SK-N-SH treated with all-trans-retinoic acid at 6 μM for 48 hours (cell line): ENCODE measurements at regions not wholly inside any gene's neighbourhood (a gene's known extent, or its start where the extent isn't known, plus 50 kb on each side); places are given as distances from the start of the nearest gene placed in this dataset.

Experiments used
- ATAC-seq: fragments of 200-7000 bp; cut with Tn5 transposase; 3 replicates; pipeline ENCODE4 v1.9.1; 2020; ENCODE audit warnings: mild to moderate bottlenecking, moderate library complexity
- ARNTL ChIP-seq: fragments of 450-650 bp; formaldehyde crosslinking; IDR thresholded peaks from 2 replicates; pipeline ENCODE4 v1.5.0; 2020; ENCODE audit warnings: low read depth, mild to moderate bottlenecking, moderate library complexity, borderline replicate concordance
- BACH2 ChIP-seq: fragments of 250-450 bp; sonication (Bioruptor Pico); IDR thresholded peaks from 2 replicates; pipeline ENCODE4 v1.9.0; 2021; ENCODE audit warnings: mild to moderate bottlenecking, borderline replicate concordance
- CSDC2 ChIP-seq: fragments of 250-450 bp; sonication (Bioruptor Pico); IDR thresholded peaks from 2 replicates; pipeline ENCODE4 v1.5.0; 2020; ENCODE audit warnings: mild to moderate bottlenecking, moderate library complexity
- ESRRG ChIP-seq: fragments of 250-450 bp; sonication (Bioruptor Pico); IDR thresholded peaks from 2 replicates; pipeline ENCODE4 v1.6.1; 2021; ENCODE audit warnings: mild to moderate bottlenecking
- GLIS3 ChIP-seq: fragments of 250-450 bp; sonication (Bioruptor Pico); IDR thresholded peaks from 2 replicates; pipeline ENCODE4 v1.5.0; 2020; ENCODE audit warnings: mild to moderate bottlenecking, moderate library complexity
- ISL1 ChIP-seq: fragments of 250-450 bp; sonication (Bioruptor Pico); IDR thresholded peaks from 2 replicates; pipeline ENCODE4 v2.1.2; 2022; ENCODE audit warnings: mild to moderate bottlenecking, moderate library complexity
- OSR1 ChIP-seq: fragments of 250-450 bp; sonication (Bioruptor Pico); IDR thresholded peaks from 2 replicates; pipeline ENCODE4 v1.8.0; 2022; ENCODE audit warnings: moderate library complexity, mild to moderate bottlenecking, inconsistent platforms
- PPARA ChIP-seq: fragments of 250-450 bp; sonication (Bioruptor Pico); IDR thresholded peaks from 2 replicates; pipeline ENCODE4 v1.5.0; 2020; ENCODE audit warnings: mild to moderate bottlenecking, borderline replicate concordance
- RARB ChIP-seq: fragments of 250-450 bp; sonication (Bioruptor Pico); IDR thresholded peaks from 2 replicates; pipeline ENCODE4 v1.8.0; 2021; ENCODE audit warnings: mild to moderate bottlenecking, moderate library complexity
- SNAI2 ChIP-seq: fragments of 250-450 bp; sonication (Bioruptor Pico); IDR thresholded peaks from 2 replicates; pipeline ENCODE4 v1.5.0; 2020; ENCODE audit warnings: mild to moderate bottlenecking, moderate library complexity
- TOX ChIP-seq: fragments of 250-450 bp; sonication (Bioruptor Pico); IDR thresholded peaks from 2 replicates; pipeline ENCODE4 v1.8.0; 2021; ENCODE audit warnings: mild to moderate bottlenecking, moderate library complexity, borderline replicate concordance
- ZC3H10 ChIP-seq: fragments of 250-450 bp; sonication (Bioruptor Pico); IDR thresholded peaks from 2 replicates; pipeline ENCODE4 v1.5.1; 2021; ENCODE audit warnings: mild to moderate bottlenecking, moderate library complexity
- ZFP3 ChIP-seq: fragments of 250-450 bp; sonication (Bioruptor Pico); IDR thresholded peaks from 2 replicates; pipeline ENCODE4 v1.5.0; 2020; ENCODE audit warnings: mild to moderate bottlenecking, moderate library complexity
- ZFP30 ChIP-seq: fragments of 450-650 bp; formaldehyde crosslinking; IDR thresholded peaks from 2 replicates; pipeline ENCODE4 v1.5.0; 2022; ENCODE audit warnings: mild to moderate bottlenecking, moderate library complexity
- ZNF565 ChIP-seq: fragments of 450-650 bp; formaldehyde crosslinking; conservative IDR thresholded peaks from 2 replicates; pipeline ENCODE4 v1.5.0; 2020; ENCODE audit warnings: low read depth, mild to moderate bottlenecking, moderate library complexity
- ZNF70 ChIP-seq: fragments of 450-650 bp; formaldehyde crosslinking; IDR thresholded peaks from 2 replicates; pipeline ENCODE4 v1.5.0; 2020; ENCODE audit warnings: mild to moderate bottlenecking, moderate library complexity
- ZNF8 ChIP-seq: fragments of 450-650 bp; formaldehyde crosslinking; IDR thresholded peaks from 2 replicates; pipeline ENCODE4 v1.5.0; 2020; ENCODE audit warnings: mild to moderate bottlenecking, moderate library complexity
- TF ChIP-seq, protein P1 (sequence below): fragments of 250-450 bp; sonication (Bioruptor Pico); IDR thresholded peaks from 2 replicates; pipeline ENCODE4 v1.5.0; 2020; ENCODE audit warnings: mild to moderate bottlenecking, moderate library complexity
- TF ChIP-seq, protein P2 (sequence below): fragments of 250-450 bp; sonication (Bioruptor Pico); IDR thresholded peaks from 2 replicates; pipeline ENCODE4 v1.8.0; 2020; ENCODE audit warnings: mild to moderate bottlenecking, moderate library complexity, borderline replicate concordance
- TF ChIP-seq, protein P3 (sequence below): fragments of 250-450 bp; sonication (Bioruptor Pico); IDR thresholded peaks from 2 replicates; pipeline ENCODE4 v1.5.1; 2020; ENCODE audit warnings: low read depth, mild to moderate bottlenecking, moderate library complexity
- TF ChIP-seq, protein P4 (sequence below): fragments of 250-450 bp; sonication (Bioruptor Pico); IDR thresholded peaks from 2 replicates; pipeline ENCODE4 v1.8.0; 2021; ENCODE audit warnings: low read depth, mild to moderate bottlenecking, moderate library complexity, borderline replicate concordance

DNA sequence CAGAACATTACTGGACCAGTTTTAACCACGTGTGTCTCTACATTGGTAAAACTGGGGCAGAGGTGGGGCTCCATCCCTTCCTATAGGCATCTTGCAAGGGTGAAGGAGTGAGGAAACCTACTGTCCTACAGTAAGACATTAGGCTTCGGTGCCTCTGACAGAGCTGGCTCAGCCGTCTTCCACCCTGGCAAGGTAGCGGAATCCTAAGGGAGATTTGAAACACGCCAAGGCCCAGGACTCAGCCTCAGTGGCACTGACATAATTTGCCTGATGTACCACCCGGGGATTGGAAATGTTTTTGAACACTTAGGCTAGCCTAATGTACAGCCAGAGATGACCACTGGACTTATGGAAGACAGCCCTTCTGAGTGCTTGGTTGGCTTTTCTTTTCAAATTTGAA is 329.7 kb upstream of the IRX1 start:
- TF ChIP-seq, protein P1, sequence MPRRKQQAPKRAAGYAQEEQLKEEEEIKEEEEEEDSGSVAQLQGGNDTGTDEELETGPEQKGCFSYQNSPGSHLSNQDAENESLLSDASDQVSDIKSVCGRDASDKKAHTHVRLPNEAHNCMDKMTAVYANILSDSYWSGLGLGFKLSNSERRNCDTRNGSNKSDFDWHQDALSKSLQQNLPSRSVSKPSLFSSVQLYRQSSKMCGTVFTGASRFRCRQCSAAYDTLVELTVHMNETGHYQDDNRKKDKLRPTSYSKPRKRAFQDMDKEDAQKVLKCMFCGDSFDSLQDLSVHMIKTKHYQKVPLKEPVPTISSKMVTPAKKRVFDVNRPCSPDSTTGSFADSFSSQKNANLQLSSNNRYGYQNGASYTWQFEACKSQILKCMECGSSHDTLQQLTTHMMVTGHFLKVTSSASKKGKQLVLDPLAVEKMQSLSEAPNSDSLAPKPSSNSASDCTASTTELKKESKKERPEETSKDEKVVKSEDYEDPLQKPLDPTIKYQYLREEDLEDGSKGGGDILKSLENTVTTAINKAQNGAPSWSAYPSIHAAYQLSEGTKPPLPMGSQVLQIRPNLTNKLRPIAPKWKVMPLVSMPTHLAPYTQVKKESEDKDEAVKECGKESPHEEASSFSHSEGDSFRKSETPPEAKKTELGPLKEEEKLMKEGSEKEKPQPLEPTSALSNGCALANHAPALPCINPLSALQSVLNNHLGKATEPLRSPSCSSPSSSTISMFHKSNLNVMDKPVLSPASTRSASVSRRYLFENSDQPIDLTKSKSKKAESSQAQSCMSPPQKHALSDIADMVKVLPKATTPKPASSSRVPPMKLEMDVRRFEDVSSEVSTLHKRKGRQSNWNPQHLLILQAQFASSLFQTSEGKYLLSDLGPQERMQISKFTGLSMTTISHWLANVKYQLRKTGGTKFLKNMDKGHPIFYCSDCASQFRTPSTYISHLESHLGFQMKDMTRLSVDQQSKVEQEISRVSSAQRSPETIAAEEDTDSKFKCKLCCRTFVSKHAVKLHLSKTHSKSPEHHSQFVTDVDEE (CRISPR knock-in tag): no peak
- TF ChIP-seq, protein P2, sequence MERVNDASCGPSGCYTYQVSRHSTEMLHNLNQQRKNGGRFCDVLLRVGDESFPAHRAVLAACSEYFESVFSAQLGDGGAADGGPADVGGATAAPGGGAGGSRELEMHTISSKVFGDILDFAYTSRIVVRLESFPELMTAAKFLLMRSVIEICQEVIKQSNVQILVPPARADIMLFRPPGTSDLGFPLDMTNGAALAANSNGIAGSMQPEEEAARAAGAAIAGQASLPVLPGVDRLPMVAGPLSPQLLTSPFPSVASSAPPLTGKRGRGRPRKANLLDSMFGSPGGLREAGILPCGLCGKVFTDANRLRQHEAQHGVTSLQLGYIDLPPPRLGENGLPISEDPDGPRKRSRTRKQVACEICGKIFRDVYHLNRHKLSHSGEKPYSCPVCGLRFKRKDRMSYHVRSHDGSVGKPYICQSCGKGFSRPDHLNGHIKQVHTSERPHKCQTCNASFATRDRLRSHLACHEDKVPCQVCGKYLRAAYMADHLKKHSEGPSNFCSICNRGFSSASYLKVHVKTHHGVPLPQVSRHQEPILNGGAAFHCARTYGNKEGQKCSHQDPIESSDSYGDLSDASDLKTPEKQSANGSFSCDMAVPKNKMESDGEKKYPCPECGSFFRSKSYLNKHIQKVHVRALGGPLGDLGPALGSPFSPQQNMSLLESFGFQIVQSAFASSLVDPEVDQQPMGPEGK (CRISPR knock-in tag): no peak
- no peak for TF ChIP-seq TOX (CRISPR knock-in tag)
- no peak for TF ChIP-seq OSR1 (CRISPR knock-in tag)
- TF ChIP-seq RARB: no peak
- no peak for TF ChIP-seq ZFP3 (CRISPR knock-in tag)
- no peak for TF ChIP-seq BACH2 (CRISPR knock-in tag)
- TF ChIP-seq PPARA (CRISPR knock-in tag): no peak
- TF ChIP-seq ZNF565 (CRISPR knock-in tag): no peak
- no peak for TF ChIP-seq ZC3H10
- no peak for TF ChIP-seq GLIS3 (CRISPR knock-in tag)
- TF ChIP-seq CSDC2: no peak
- ATAC-seq: no peak

DNA sequence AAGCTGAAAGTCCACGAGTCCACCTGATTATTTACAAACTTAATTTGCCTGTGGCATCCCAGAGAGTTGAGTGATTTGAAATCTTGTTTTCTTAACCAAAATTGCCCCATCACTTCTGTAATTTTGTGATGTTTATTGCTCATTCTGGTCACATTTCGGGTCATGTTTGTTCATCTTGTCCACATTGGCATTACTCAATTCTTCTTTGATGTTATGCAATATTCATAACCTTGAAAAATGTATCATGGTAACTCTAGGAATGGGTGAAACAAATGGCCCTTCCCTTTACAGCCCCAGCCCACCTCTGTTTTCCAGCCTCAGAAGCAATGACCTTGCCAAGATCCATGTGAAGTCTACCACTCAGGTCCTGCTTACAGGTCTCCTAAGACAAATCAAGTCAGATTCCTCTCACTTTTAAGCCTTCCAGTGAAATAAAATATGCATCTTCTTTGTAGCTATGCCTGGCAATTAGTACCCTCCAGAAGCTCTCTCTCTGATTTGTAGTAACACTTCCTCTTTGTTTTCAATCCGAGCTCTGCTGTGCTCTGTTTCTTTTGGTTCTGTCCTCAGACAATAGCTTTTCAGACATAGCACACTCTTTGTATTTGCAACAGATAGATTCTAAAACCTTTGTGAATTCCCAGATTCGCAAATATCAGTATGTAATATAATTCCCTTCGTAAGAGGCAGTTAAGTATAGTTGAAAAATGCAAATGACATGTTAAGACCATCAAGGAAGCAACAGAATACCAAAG is 330.3 kb upstream of the IRX1 start:
- no peak for TF ChIP-seq RARB
- TF ChIP-seq GLIS3 (CRISPR knock-in tag): no peak
- TF ChIP-seq, protein P2 (CRISPR knock-in tag): no peak
- TF ChIP-seq TOX (CRISPR knock-in tag): no peak
- TF ChIP-seq, protein P3, sequence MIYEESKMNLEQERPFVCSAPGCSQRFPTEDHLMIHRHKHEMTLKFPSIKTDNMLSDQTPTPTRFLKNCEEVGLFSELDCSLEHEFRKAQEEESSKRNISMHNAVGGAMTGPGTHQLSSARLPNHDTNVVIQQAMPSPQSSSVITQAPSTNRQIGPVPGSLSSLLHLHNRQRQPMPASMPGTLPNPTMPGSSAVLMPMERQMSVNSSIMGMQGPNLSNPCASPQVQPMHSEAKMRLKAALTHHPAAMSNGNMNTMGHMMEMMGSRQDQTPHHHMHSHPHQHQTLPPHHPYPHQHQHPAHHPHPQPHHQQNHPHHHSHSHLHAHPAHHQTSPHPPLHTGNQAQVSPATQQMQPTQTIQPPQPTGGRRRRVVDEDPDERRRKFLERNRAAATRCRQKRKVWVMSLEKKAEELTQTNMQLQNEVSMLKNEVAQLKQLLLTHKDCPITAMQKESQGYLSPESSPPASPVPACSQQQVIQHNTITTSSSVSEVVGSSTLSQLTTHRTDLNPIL (CRISPR knock-in tag): no peak
- TF ChIP-seq ESRRG (CRISPR knock-in tag): no peak
- no peak for TF ChIP-seq ZNF565 (CRISPR knock-in tag)
- TF ChIP-seq, protein P4, sequence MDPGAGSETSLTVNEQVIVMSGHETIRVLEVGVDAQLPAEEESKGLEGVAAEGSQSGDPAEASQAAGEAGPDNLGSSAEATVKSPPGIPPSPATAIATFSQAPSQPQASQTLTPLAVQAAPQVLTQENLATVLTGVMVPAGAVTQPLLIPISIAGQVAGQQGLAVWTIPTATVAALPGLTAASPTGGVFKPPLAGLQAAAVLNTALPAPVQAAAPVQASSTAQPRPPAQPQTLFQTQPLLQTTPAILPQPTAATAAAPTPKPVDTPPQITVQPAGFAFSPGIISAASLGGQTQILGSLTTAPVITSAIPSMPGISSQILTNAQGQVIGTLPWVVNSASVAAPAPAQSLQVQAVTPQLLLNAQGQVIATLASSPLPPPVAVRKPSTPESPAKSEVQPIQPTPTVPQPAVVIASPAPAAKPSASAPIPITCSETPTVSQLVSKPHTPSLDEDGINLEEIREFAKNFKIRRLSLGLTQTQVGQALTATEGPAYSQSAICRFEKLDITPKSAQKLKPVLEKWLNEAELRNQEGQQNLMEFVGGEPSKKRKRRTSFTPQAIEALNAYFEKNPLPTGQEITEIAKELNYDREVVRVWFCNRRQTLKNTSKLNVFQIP (CRISPR knock-in tag): no peak
- TF ChIP-seq ISL1: no peak
- no peak for TF ChIP-seq ARNTL (CRISPR knock-in tag)
- no peak for TF ChIP-seq ZFP30 (CRISPR knock-in tag)
- no peak for TF ChIP-seq OSR1 (CRISPR knock-in tag)
- TF ChIP-seq ZNF8: no peak
- no peak for TF ChIP-seq SNAI2 (CRISPR knock-in tag)
- TF ChIP-seq PPARA (CRISPR knock-in tag): no peak
- TF ChIP-seq CSDC2: no peak
- no peak for TF ChIP-seq ZNF70 (CRISPR knock-in tag)
- no peak for ATAC-seq
